ENCODE measurements at regions not wholly inside any gene's neighbourhood (a gene's known extent, or its start where the extent isn't known, plus 50 kb on each side); places are given as distances from the start of the nearest gene placed in this dataset.

DNA sequence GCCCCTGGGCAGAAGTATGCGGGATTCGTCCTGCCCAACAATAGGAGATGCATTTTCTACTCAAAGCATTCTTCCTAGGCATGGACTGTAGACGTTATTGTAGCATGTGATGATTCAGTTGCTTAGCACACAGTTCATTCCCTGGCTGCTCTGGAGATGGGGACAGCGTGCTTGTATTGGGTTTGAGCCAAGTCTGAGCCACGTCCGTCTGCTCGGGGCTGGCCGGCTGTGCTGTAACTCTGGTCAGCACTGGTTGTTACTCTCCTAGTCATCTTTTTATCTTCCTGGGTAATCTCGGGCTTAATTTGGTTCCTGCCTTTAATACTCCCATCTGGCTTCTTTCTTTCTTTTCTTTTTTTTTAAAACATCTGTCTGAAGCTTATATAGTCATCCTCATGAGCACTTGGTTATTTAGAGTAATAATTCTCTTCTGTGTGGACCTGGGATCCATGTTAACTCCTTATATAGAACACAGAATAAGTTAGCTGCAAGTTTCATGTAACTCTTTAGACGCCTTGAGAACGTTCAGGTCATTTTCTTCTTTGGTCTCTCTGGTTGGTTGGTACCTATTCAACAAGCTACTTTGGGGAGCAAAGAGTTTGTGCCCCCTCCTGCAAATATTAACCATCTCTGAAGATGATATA is 118.8 kb upstream of the RPS23 start:
- Histone ChIP-seq H3K79me2 (ENCODE audit: control insufficient read depth, insufficient read depth, low read length) (no peaks in the 10 kb centered on the region), H3K9me3 (replicated peaks; ENCODE audit: control insufficient read depth, insufficient read depth, low read length) (no peaks in the 10 kb centered on the region), H3K27ac (ENCODE audit: control insufficient read depth, insufficient read depth) (no peak overlapping the region), H3K36me3 (ENCODE audit: control insufficient read depth in 2 of 2, insufficient read depth in 2 of 2, low read length in 1 of 2) (no peaks in the 10 kb centered on the region), H2AFZ (ENCODE audit: control insufficient read depth, low read depth, low read length) (no peak overlapping the region), H3K27me3 (replicated peaks in 1 of 2; ENCODE audit: control insufficient read depth in 2 of 2, insufficient read depth in 2 of 2, low read length in 1 of 2) (no peaks in the 10 kb centered on the region; a peak in 2 of 4 replicates), H4K20me1 (ENCODE audit: control insufficient read depth, insufficient read depth) (no peaks in the 10 kb centered on the region), H3K4me2 (ENCODE audit: control insufficient read depth, insufficient read depth) (no peak overlapping the region), H3K4me3 (no peak overlapping the region), H3K4me1 (ENCODE audit: control insufficient read depth, insufficient read depth, low read length) (no peaks in the 10 kb centered on the region), H3K9ac (ENCODE audit: control insufficient read depth, insufficient read depth, low read length) (no peak overlapping the region)
- RAD21 ChIA-PET (ENCODE audit: unreplicated experiment): no interaction called here
- ATAC-seq (no peak), FAIRE-seq (no peak), DNase-seq (ENCODE audit: low read depth, low spot score) (no peak)
- TF ChIP-seq CBFB (IDR thresholded peaks at IDR 0.05; ENCODE audit: low read depth) (no peak), LARP7 (IDR thresholded peaks at IDR 0.05) (no peak), POLR2AphosphoS2 (IDR thresholded peaks at IDR 0.05; ENCODE audit: low read depth, low read length) (no peak), GATAD2B (conservative IDR thresholded peaks at IDR 0.05; ENCODE audit: low read depth) (no peak), MYB (IDR thresholded peaks at IDR 0.05; ENCODE audit: borderline replicate concordance, low read depth, low read length) (no peak)
- no TSS peak for BruUV-seq (replicated peaks)
- CTCF ChIA-PET: no interaction called here
- 31% methylated on average over 11 of the region's 11 CpGs for WGBS (ENCODE audit: insufficient coverage, insufficient replicate concordance, low lambda C conversion rate, missing lambda C conversion rate)
- in situ Hi-C loops (cut with MboI): no loop called here
- SMC1A ChIA-PET (ENCODE audit: uncharacterized antibody, unreplicated experiment): no interaction called here
- POLR2A ChIA-PET: no interaction called here
- intact Hi-C loops (cut with micrococcal nuclease; ENCODE audit: unreplicated experiment): no loop called here

DNA sequence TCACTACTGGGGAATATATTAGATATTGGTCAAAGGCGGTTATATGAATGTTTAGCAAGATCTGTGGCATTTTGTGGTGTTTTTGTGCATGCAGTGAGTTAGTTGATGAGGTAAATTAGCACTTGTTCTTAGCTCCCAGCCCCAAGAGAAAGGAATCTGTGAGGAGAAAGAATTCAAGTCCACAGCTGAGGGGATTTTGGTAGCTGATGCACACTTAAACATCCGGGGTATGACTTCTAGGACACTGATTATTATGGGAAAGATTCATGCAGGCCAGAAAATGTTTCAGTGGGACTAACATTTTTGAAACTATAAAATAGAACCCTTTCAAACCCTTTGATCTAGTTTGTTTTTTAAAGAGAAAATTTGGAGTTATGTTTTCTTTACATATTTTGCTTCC is 118.2 kb upstream of the RPS23 start:
- 0% methylated on average over 2 of the region's 2 CpGs for WGBS (ENCODE audit: insufficient coverage, insufficient replicate concordance, low lambda C conversion rate, missing lambda C conversion rate)
- Histone ChIP-seq H4K20me1 (ENCODE audit: control insufficient read depth, insufficient read depth) (no peaks in the 10 kb centered on the region), H3K27ac (ENCODE audit: control insufficient read depth, insufficient read depth) (no peak overlapping the region), H3K4me1 (ENCODE audit: control insufficient read depth, insufficient read depth, low read length) (no peaks in the 10 kb centered on the region), H3K4me2 (ENCODE audit: control insufficient read depth, insufficient read depth) (no peak overlapping the region), H3K9ac (ENCODE audit: control insufficient read depth, insufficient read depth, low read length) (no peak overlapping the region), H3K27me3 (replicated peaks in 1 of 2; ENCODE audit: control insufficient read depth in 2 of 2, insufficient read depth in 2 of 2, low read length in 1 of 2) (no peaks in the 10 kb centered on the region; a peak in 2 of 4 replicates), H3K9me3 (replicated peaks; ENCODE audit: control insufficient read depth, insufficient read depth, low read length) (no peaks in the 10 kb centered on the region), H3K79me2 (ENCODE audit: control insufficient read depth, insufficient read depth, low read length) (no peaks in the 10 kb centered on the region), H3K4me3 (no peak overlapping the region), H2AFZ (ENCODE audit: control insufficient read depth, low read depth, low read length) (no peak overlapping the region), H3K36me3 (ENCODE audit: control insufficient read depth in 2 of 2, insufficient read depth in 2 of 2, low read length in 1 of 2) (no peaks in the 10 kb centered on the region)
- ChIA-PET SMC1A (ENCODE audit: uncharacterized antibody, unreplicated experiment) (no interaction called here), POLR2A (no interaction called here), CTCF (no interaction called here), RAD21 (ENCODE audit: unreplicated experiment) (no interaction called here)
- intact Hi-C loops (cut with micrococcal nuclease; ENCODE audit: unreplicated experiment): no loop called here
- no TSS peak for BruUV-seq (replicated peaks)
- DNase-seq (ENCODE audit: low read depth, low spot score) (no peak), FAIRE-seq (no peak), ATAC-seq (no peak)
- in situ Hi-C loops (cut with MboI): no loop called here
- TF ChIP-seq ZNF384 (IDR thresholded peaks at IDR 0.05; ENCODE audit: borderline replicate concordance, low read depth, low read length): no peak
- TF ChIP-seq IKZF1 (conservative IDR thresholded peaks at IDR 0.05): no peak
- TF ChIP-seq NFYA (IDR thresholded peaks at IDR 0.05; ENCODE audit: borderline replicate concordance, low read depth, low read length): no peak
- no peak for TF ChIP-seq HDGF (IDR thresholded peaks at IDR 0.05)
- no peak for TF ChIP-seq SIX5 (IDR thresholded peaks at IDR 0.05; ENCODE audit: low read depth, low read length, severe bottlenecking)
- TF ChIP-seq NR2C1 (IDR thresholded peaks at IDR 0.05): no peak
- TF ChIP-seq ASH2L (IDR thresholded peaks at IDR 0.05; ENCODE audit: borderline replicate concordance, low read depth): no peak
- TF ChIP-seq STAT1 (conservative IDR thresholded peaks at IDR 0.05): no peak
- TF ChIP-seq POLR2A (IDR thresholded peaks at IDR 0.05; ENCODE audit: low read depth, low read length): no peak
- TF ChIP-seq CBFB (IDR thresholded peaks at IDR 0.05; ENCODE audit: low read depth): no peak
- TF ChIP-seq KDM1A (IDR thresholded peaks at IDR 0.05; ENCODE audit: borderline replicate concordance): no peak
- TF ChIP-seq BRCA1 (IDR thresholded peaks at IDR 0.05; ENCODE audit: low read depth, low read length): no peak
- TF ChIP-seq, protein P1, sequence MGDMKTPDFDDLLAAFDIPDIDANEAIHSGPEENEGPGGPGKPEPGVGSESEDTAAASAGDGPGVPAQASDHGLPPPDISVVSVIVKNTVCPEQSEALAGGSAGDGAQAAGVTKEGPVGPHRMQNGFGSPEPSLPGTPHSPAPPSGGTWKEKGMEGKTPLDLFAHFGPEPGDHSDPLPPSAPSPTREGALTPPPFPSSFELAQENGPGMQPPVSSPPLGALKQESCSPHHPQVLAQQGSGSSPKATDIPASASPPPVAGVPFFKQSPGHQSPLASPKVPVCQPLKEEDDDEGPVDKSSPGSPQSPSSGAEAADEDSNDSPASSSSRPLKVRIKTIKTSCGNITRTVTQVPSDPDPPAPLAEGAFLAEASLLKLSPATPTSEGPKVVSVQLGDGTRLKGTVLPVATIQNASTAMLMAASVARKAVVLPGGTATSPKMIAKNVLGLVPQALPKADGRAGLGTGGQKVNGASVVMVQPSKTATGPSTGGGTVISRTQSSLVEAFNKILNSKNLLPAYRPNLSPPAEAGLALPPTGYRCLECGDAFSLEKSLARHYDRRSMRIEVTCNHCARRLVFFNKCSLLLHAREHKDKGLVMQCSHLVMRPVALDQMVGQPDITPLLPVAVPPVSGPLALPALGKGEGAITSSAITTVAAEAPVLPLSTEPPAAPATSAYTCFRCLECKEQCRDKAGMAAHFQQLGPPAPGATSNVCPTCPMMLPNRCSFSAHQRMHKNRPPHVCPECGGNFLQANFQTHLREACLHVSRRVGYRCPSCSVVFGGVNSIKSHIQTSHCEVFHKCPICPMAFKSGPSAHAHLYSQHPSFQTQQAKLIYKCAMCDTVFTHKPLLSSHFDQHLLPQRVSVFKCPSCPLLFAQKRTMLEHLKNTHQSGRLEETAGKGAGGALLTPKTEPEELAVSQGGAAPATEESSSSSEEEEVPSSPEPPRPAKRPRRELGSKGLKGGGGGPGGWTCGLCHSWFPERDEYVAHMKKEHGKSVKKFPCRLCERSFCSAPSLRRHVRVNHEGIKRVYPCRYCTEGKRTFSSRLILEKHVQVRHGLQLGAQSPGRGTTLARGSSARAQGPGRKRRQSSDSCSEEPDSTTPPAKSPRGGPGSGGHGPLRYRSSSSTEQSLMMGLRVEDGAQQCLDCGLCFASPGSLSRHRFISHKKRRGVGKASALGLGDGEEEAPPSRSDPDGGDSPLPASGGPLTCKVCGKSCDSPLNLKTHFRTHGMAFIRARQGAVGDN (IDR thresholded peaks at IDR 0.05): no peak
- no peak for TF ChIP-seq TCF7 (IDR thresholded peaks at IDR 0.05; ENCODE audit: borderline replicate concordance)

All from GM12878 (cell line).